Thyroid gland (tissue), 4 donors: ENCODE measurements at regions not wholly inside any gene's neighbourhood (a gene's known extent, or its start where the extent isn't known, plus 50 kb on each side); places are given as distances from the start of the nearest gene placed in this dataset.

Experiments
- DNase-seq, 2 donors: peaks; one replicate each; pipeline ENCODE4 v3.0.0-alpha.2; 2019
- H3K27ac ChIP-seq, 3 donors: fragments of 200-600 bp; sonication (generic); 1 replicate in 2 of 3; 2 replicates in 1 of 3; pipeline ENCODE4 v1.5.1; 2016 to 2019; ENCODE audit warnings: mild to moderate bottlenecking in 1 of 3, moderate library complexity in 1 of 3
- H3K27me3 ChIP-seq: fragments of 200-600 bp; sonication (generic); one replicate; pipeline ENCODE4 v1.5.1; 2019
- H3K36me3 ChIP-seq, 2 donors: fragments of 200-600 bp; sonication (generic); one replicate each; pipeline ENCODE4 v1.5.1; 2016 to 2019
- H3K4me1 ChIP-seq, 2 donors: fragments of 200-600 bp; sonication (generic); one replicate each; pipeline ENCODE4 v1.5.1; 2017 to 2019
- H3K4me3 ChIP-seq, 3 donors: fragments of 200-600 bp; sonication (generic); replicated peaks in 1 of 3; 1 replicate in 2 of 3; 2 replicates in 1 of 3; pipeline ENCODE4 v1.5.1; 2016; ENCODE audit warnings: mild to moderate bottlenecking in 1 of 3
- H3K9me3 ChIP-seq: fragments of 200-600 bp; sonication (generic); one replicate; pipeline ENCODE4 v1.5.1; 2017
- POLR2A ChIP-seq, 2 donors: fragments of 450-650 bp; IDR thresholded peaks; one replicate each; pipeline ENCODE4 v1.6.1; 2017; ENCODE audit warnings: antibody characterized with exemption in 2 of 2, mild to moderate bottlenecking in 2 of 2, moderate library complexity in 1 of 2
- WGBS, 2 donors: methylation state at CpG; one replicate each; pipeline ENCODE4 v1.1.5; 2017; 5-methylcytosine and 5-hydroxymethylcytosine counted together
- intact Hi-C: fragments of 100-400 bp; cut with DNase I; formaldehyde crosslinking; loops from one replicate; pipeline ENCODE4 v1.15.1; 2023
- TF ChIP-seq, protein P1 (sequence below), 6 experiments: fragments of 200-600 bp in 3 of 6; fragments of 450-650 bp in 3 of 6; sonication (generic) in 3 of 6; IDR thresholded peaks; one replicate each; pipeline ENCODE4 v1.5.1; 2016 to 2019; ENCODE audit warnings: antibody characterized with exemption in 6 of 6, mild to moderate bottlenecking in 2 of 6, inconsistent platforms in 1 of 6, moderate library complexity in 1 of 6

DNA sequence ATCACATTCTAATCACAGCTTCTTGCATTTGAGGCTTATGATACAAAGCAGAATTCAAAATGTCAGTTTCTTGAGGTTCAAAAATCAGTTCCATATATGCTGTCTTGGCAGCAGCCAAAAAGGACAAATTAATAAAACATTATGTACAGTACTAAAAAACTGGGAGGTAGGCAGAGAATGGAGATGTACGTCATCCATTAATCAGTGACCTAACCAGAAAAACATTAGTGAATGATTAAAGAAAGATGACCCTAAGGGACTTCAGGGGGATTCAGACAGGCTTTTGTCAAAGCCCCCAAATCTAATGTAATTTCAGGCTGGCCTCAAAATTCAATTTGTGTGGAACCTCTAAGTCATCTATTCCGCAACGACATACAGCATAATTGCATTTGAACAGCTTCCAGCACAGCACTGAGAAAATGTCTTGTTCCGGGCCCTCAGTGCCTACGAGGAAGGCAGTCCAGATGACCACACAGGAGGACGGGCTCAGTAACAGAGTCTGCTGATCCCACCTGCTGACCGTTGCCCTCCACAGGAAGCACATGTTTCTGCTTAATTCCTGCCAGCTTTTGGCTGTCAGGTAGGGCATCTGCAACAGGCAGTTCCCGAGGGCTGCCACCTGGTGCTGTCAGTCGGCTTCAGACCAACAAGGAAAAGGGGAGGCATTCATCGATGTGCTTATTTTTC lies 83.8 kb upstream of the HHIP start:
- no peaks in the 10 kb centered on the region for H3K36me3 ChIP-seq
- no peak overlapping the region for H3K4me3 ChIP-seq
- H3K4me1 ChIP-seq = no peaks in the 10 kb centered on the region
- intact Hi-C loops = no loop called here
- no peak for TF ChIP-seq POLR2A (IDR thresholded peaks at IDR 0.05)
- TF ChIP-seq, protein P1, sequence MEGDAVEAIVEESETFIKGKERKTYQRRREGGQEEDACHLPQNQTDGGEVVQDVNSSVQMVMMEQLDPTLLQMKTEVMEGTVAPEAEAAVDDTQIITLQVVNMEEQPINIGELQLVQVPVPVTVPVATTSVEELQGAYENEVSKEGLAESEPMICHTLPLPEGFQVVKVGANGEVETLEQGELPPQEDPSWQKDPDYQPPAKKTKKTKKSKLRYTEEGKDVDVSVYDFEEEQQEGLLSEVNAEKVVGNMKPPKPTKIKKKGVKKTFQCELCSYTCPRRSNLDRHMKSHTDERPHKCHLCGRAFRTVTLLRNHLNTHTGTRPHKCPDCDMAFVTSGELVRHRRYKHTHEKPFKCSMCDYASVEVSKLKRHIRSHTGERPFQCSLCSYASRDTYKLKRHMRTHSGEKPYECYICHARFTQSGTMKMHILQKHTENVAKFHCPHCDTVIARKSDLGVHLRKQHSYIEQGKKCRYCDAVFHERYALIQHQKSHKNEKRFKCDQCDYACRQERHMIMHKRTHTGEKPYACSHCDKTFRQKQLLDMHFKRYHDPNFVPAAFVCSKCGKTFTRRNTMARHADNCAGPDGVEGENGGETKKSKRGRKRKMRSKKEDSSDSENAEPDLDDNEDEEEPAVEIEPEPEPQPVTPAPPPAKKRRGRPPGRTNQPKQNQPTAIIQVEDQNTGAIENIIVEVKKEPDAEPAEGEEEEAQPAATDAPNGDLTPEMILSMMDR (IDR thresholded peaks at IDR 0.05) = no peak
- H3K27ac ChIP-seq = no peak overlapping the region
- WGBS, 2 donors = 45 to 58% methylated on average over 9 to 10 of the region's 10 CpGs
- no peaks in the 10 kb centered on the region for H3K27me3 ChIP-seq
- peak in 1 of 2 donors; percentile 3 for DNase-seq
- no peaks in the 10 kb centered on the region for H3K9me3 ChIP-seq

DNA sequence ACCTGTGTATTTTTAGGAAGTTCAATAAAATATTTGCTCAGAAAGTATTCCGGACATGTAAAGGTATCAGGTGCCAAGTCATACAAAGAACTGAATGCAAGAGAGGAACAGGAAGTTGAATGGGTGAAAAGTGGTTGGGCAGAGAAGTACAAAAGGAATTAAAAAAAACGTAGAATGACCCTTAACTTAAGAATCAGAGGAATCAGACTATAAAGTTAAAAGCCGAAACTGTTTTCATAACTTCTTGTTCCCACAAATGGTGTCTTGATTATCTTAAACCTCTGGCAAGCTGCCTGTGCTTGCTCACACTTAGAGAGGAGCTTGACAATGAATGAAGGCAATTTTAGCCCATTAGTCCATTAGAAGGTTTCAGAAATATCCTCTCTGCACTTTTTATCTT lies 81.6 kb upstream of the HHIP start:
- intact Hi-C loops = no loop called here
- Histone ChIP-seq H3K4me3 (no peak overlapping the region), H3K27me3 (no peaks in the 10 kb centered on the region), H3K9me3 (no peaks in the 10 kb centered on the region), H3K27ac (no peak overlapping the region), H3K4me1 (no peaks in the 10 kb centered on the region), H3K36me3 (no peaks in the 10 kb centered on the region)
- no peak for DNase-seq
- TF ChIP-seq POLR2A (IDR thresholded peaks at IDR 0.05) = no peak
- TF ChIP-seq, protein P1 (IDR thresholded peaks at IDR 0.05) = no peak
- WGBS, 2 donors = 24 to 34% methylated on average over 3 of the region's 3 CpGs

DNA sequence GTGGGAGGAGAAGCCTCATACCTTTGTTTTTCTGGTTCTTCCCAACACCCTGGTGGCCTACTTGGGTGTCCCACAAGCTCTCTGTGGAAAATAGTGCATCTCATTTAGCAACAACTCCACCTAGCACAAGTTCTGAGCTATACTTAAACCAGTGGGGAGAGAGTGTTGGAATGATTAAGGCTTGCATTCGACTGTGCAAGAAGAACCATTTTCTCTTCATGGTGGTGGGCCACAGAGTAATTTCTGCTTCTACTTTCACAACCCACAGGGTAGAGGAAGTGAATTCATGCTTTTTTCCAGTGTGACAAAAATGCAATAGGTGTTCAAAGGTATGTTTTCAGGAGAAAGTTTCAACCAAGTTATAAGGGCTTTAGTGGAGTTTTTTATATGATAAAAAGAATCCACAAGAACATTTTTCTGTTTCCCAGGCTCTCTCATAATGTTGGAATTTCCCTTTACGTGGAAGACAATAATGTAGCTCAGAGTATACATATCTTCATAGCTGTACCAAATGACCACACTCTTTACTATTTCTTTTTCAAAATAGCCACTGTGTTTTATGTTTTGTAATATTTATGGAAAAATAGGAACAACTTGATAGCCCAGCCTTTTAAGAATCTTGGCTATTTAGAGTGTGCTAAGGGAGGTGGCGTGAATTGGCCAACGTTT lies 80.3 kb upstream of the HHIP start:
- Histone ChIP-seq H3K36me3 (no peaks in the 10 kb centered on the region), H3K27me3 (no peaks in the 10 kb centered on the region), H3K27ac (no peak overlapping the region), H3K9me3 (no peaks in the 10 kb centered on the region), H3K4me1 (no peaks in the 10 kb centered on the region), H3K4me3 (no peak overlapping the region)
- no peak for TF ChIP-seq POLR2A (IDR thresholded peaks at IDR 0.05)
- TF ChIP-seq, protein P1 (IDR thresholded peaks at IDR 0.05) = no peak
- no peak for DNase-seq
- 88 to 95% methylated on average over 4 of the region's 4 CpGs for WGBS, 2 donors
- intact Hi-C loops = no loop called here

DNA sequence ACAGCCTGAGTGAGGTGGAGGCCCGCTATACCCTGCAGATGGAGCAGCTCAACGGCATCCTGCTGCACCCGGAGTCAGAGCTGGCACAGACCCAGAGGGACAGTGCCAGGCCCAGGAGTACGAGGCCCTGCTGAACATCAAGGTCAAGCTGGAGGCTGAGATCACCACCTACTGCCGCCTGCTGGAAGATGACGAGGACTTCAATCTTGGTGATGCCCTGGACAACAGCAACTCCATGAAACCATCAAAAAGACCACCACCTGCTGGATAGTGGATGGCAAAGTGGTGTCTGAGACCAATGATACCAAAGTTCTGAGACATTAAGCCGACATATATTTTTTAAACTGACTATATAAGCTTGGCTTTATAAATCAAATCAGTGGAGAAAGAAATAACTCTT lies 73.3 kb upstream of the HHIP start:
- Histone ChIP-seq H3K9me3 (no peaks in the 10 kb centered on the region), H3K27ac (no peak overlapping the region), H3K36me3 (no peaks in the 10 kb centered on the region), H3K4me3 (no peak overlapping the region), H3K27me3 (no peaks in the 10 kb centered on the region), H3K4me1 (no peaks in the 10 kb centered on the region)
- DNase-seq = no peak
- intact Hi-C loops = no loop called here
- TF ChIP-seq POLR2A (IDR thresholded peaks at IDR 0.05) = no peak
- TF ChIP-seq, protein P1 (IDR thresholded peaks at IDR 0.05) = no peak
- WGBS, 2 donors = 82 to 92% methylated on average over 7 of the region's 7 CpGs

DNA sequence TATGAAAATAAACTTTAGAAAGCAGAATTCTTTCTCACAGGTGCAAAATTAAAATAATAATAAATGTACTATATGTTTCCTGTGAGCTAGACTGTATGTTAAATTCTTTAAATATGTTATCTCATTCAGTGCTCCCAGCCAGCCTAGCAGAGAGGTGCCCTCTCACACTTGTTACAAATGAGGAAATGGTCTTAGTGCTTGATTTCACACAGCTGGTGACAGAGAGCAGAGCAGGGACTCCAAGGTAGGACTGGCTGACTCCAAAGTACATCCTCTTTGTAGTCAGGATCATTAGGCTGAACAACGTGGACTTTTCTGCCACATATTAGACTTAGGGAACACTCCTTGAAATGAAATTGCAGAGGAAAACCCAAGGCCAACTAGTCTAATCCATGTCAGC lies 72.0 kb upstream of the HHIP start:
- Histone ChIP-seq H3K27me3 (no peaks in the 10 kb centered on the region), H3K36me3 (no peaks in the 10 kb centered on the region), H3K4me3 (no peak overlapping the region), H3K9me3 (no peaks in the 10 kb centered on the region), H3K4me1 (no peaks in the 10 kb centered on the region), H3K27ac (no peak overlapping the region)
- no peak for DNase-seq
- WGBS, 2 donors = 34 to 54% methylated on average over 1 of the region's 1 CpG
- TF ChIP-seq, protein P1 (IDR thresholded peaks at IDR 0.05) = no peak
- TF ChIP-seq POLR2A (IDR thresholded peaks at IDR 0.05) = no peak
- intact Hi-C loops = no loop called here
